Esophagus muscularis mucosa (tissue), 4 donors: ENCODE measurements at regions not wholly inside any gene's neighbourhood (a gene's known extent, or its start where the extent isn't known, plus 50 kb on each side); places are given as distances from the start of the nearest gene placed in this dataset.
A peak's percentile ranks its signal among the peaks of the same experiment; 100 is the strongest.

Experiments
- DNase-seq: peaks from one replicate; pipeline ENCODE4 v3.0.0-alpha.2; 2017; ENCODE audit errors: extremely low spot score
- H3K27ac ChIP-seq, 4 donors: fragments of 200-600 bp; sonication (generic); replicated peaks in 1 of 4; 1 replicate in 3 of 4; 2 replicates in 1 of 4; pipeline ENCODE4 v1.5.1; 2016 to 2019; ENCODE audit warnings: mild to moderate bottlenecking in 1 of 4
- H3K27me3 ChIP-seq, 4 donors: fragments of 200-600 bp; sonication (generic); one replicate each; pipeline versions ENCODE4 v1.5.1 to v1.6.0; 2016 to 2019
- H3K36me3 ChIP-seq, 4 donors: fragments of 200-600 bp; sonication (generic); one replicate each; pipeline ENCODE4 v1.5.1; 2016 to 2019
- H3K4me1 ChIP-seq, 4 donors: fragments of 200-600 bp; sonication (generic); one replicate each; pipeline ENCODE4 v1.5.1; 2016 to 2019
- H3K4me3 ChIP-seq, 4 donors: fragments of 200-600 bp; sonication (generic); 1 replicate in 2 of 4; 2 replicates in 2 of 4; pipeline ENCODE4 v1.5.1; 2016 to 2019; ENCODE audit warnings: mild to moderate bottlenecking in 4 of 4, moderate library complexity in 1 of 4
- H3K9me3 ChIP-seq, 4 donors: fragments of 200-600 bp; sonication (generic); 1 replicate in 3 of 4; 2 replicates in 1 of 4; pipeline ENCODE4 v1.5.1; 2016 to 2019
- EP300 ChIP-seq: sonication (generic); formaldehyde crosslinking; IDR thresholded peaks from one replicate; pipeline ENCODE4 v1.6.1; 2017; ENCODE audit warnings: antibody characterized with exemption
- POLR2A ChIP-seq: fragments of 450-650 bp; IDR thresholded peaks from one replicate; pipeline ENCODE4 v1.6.1; 2017; ENCODE audit warnings: antibody characterized with exemption, moderate library complexity, mild to moderate bottlenecking, low read depth
- POLR2AphosphoS5 ChIP-seq, 2 donors: sonication (generic); formaldehyde crosslinking; IDR thresholded peaks; one replicate each; pipeline ENCODE4 v1.6.1; 2017; ENCODE audit warnings: antibody characterized with exemption in 2 of 2
- WGBS: methylation state at CpG from one replicate; pipeline ENCODE4 v1.1.5; 2018; 5-methylcytosine and 5-hydroxymethylcytosine counted together
- intact Hi-C: fragments of 100-400 bp; cut with DNase I; formaldehyde crosslinking; loops from one replicate; pipeline ENCODE4 v1.15.1; 2023
- TF ChIP-seq, protein P1 (sequence below), 3 experiments: fragments of 200-600 bp in 2 of 3; fragments of 450-650 bp in 1 of 3; sonication (generic) in 2 of 3; IDR thresholded peaks; one replicate each; pipeline ENCODE4 v1.5.1; 2017 to 2019; ENCODE audit warnings: antibody characterized with exemption in 3 of 3, mild to moderate bottlenecking in 2 of 3, moderate library complexity in 1 of 3

DNA sequence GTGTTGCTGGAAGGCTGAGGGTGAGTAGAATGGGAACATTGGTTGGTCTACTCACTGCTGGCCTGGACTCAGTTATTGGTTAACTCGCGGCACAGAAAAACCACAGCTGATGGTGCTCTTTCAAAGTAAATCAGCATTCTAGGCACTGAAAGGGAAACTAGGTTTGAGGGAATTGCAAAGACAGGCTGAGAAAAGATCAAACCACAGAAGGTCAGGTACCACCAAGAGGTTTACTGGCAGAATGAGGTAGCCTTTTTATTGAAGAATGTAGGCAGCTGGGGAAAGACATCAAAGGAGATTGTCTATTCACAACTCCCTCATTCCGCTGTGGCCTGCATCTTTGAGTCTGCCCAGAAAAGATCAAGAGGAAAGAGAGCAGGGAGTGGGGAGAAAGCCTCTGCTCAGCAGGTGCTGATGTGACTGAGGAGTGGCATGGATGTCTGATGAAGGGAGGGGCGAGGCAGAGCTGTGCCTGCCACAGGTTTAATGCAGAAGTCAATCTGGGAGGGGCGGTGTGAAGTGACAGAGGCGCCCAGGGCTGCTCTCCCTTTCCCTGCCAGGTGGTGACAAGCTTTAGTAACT, 255.5 kb downstream of the MAN2A1 start:
- Histone ChIP-seq H3K36me3 (no peaks in the 10 kb centered on the region), H3K27ac (no peak overlapping the region), H3K4me1 (peaks cover 0 to 11% (median 10%) of the 10 kb centered on the region in 4 donors), H3K4me3 (no peak overlapping the region), H3K27me3 (no peaks in the 10 kb centered on the region), H3K9me3 (peaks cover 0 to 8% (median 0%) of the 10 kb centered on the region in 4 donors)
- 85% methylated on average over 6 of the region's 6 CpGs for WGBS
- TF ChIP-seq POLR2A (no peak), POLR2AphosphoS5 (IDR thresholded peaks at IDR 0.05) (no peak), EP300 (no peak)
- TF ChIP-seq, protein P1, sequence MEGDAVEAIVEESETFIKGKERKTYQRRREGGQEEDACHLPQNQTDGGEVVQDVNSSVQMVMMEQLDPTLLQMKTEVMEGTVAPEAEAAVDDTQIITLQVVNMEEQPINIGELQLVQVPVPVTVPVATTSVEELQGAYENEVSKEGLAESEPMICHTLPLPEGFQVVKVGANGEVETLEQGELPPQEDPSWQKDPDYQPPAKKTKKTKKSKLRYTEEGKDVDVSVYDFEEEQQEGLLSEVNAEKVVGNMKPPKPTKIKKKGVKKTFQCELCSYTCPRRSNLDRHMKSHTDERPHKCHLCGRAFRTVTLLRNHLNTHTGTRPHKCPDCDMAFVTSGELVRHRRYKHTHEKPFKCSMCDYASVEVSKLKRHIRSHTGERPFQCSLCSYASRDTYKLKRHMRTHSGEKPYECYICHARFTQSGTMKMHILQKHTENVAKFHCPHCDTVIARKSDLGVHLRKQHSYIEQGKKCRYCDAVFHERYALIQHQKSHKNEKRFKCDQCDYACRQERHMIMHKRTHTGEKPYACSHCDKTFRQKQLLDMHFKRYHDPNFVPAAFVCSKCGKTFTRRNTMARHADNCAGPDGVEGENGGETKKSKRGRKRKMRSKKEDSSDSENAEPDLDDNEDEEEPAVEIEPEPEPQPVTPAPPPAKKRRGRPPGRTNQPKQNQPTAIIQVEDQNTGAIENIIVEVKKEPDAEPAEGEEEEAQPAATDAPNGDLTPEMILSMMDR (IDR thresholded peaks at IDR 0.05) = no peak
- DNase-seq = peak; percentile 62
- intact Hi-C loops = no loop called here

DNA sequence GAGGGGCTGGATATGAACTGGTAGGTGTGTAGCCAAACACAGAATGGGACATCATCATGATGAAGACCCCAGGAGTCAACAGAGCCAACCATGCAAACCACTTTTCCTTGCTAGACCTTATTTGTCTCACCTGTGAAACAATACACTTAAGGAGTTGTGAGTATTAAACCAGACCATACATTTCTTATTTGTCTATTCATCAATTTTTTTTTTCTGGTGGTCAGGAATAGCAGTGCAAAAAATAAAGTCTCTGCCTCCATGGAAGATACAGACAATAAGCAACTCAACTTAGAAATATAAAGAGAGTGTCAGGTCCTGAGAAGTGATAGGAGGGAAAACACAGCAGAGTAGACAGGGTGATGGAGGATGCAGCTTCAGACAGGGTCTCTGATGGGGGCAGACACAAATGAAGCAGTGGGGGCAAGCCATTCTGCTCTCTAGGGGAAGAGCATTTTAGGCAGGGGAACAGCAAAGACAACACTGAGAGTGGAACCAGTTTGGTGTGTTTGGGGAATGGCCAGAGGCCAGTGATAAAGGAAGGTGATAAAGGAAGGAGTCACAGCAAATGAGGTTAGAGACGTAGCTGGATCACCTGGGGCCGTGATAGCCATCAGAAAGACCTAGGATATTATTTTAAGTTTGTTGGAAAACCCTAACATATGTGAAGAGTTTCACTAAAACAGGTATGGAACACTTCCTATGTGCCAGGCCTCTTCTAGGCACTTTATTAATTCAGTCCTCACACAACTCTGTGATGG, 256.2 kb downstream of the MAN2A1 start:
- WGBS = 84% methylated on average over 2 of the region's 2 CpGs
- Histone ChIP-seq H3K27ac (no peak overlapping the region), H3K36me3 (no peaks in the 10 kb centered on the region), H3K4me3 (no peak overlapping the region), H3K4me1 (peaks cover 0 to 11% (median 10%) of the 10 kb centered on the region in 4 donors), H3K9me3 (peaks cover 0 to under 1% (median 0%) of the 10 kb centered on the region in 4 donors), H3K27me3 (no peaks in the 10 kb centered on the region)
- TF ChIP-seq EP300 (no peak), POLR2A (no peak), POLR2AphosphoS5 (IDR thresholded peaks at IDR 0.05) (no peak)
- TF ChIP-seq, protein P1 (IDR thresholded peaks at IDR 0.05) = no peak
- intact Hi-C loops = no loop called here
- DNase-seq = peak; percentile 77

DNA sequence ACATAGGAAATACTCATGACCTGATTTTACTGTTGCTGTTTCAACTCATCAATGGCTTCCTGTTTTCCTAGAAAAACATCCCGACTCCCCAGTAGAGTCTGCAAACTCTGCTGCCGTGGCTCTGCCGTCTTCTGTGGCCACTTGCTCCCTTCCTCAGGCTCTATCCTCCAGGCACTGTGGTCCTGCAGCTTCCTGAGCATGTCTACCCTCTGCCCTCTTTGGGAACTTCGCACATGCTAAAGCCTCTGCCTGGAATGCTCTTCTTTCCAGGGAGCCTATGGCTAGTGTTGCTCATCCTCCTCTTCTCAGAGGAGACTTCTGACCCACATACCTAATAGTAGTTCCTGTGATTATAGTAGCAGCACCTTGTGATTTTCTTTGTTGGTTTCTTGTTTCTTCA, 256.9 kb downstream of the MAN2A1 start:
- 70% methylated on average over 4 of the region's 4 CpGs for WGBS
- peak; percentile 55 for DNase-seq
- peaks cover 0 to 11% (median 10%) of the 10 kb centered on the region in 4 donors for H3K4me1 ChIP-seq
- no peaks in the 10 kb centered on the region for H3K36me3 ChIP-seq
- H3K27ac ChIP-seq = no peak overlapping the region
- no peaks in the 10 kb centered on the region for H3K27me3 ChIP-seq
- no peak for TF ChIP-seq POLR2A
- no peak for TF ChIP-seq EP300
- TF ChIP-seq POLR2AphosphoS5 (IDR thresholded peaks at IDR 0.05) = no peak
- TF ChIP-seq, protein P1 (IDR thresholded peaks at IDR 0.05) = no peak
- H3K4me3 ChIP-seq = no peak overlapping the region
- intact Hi-C loops = no loop called here
- H3K9me3 ChIP-seq = no peaks in the 10 kb centered on the region

DNA sequence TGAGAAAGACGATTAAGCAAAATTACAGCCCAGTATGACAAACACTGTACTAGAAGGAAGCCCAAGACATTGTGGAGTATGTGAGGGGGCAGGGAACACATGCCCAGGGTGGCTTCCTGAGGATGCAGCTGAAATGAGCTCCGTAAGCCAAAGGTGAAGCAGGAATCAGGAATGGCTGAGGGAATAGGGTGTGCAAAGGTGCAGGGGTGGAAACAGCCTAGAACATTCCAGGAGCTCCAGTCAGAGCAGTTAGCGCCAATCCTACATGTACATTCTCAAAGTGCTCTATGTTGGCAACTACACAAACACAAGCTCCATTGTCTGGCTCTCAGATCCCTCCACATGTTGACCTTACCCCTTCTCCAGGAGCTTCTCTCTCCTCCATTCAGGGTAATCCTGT, 257.9 kb downstream of the MAN2A1 start:
- Histone ChIP-seq H3K4me1 (peaks cover 0 to 5% (median 3%) of the 10 kb centered on the region in 4 donors), H3K27me3 (no peaks in the 10 kb centered on the region), H3K27ac (no peak overlapping the region), H3K9me3 (no peaks in the 10 kb centered on the region), H3K4me3 (no peak overlapping the region), H3K36me3 (no peaks in the 10 kb centered on the region)
- peak; percentile 55 for DNase-seq
- intact Hi-C loops = no loop called here
- TF ChIP-seq, protein P1 (IDR thresholded peaks at IDR 0.05) = no peak
- TF ChIP-seq POLR2AphosphoS5 (IDR thresholded peaks at IDR 0.05) = no peak
- TF ChIP-seq EP300 = no peak
- TF ChIP-seq POLR2A = no peak
- WGBS = 88% methylated on average over 3 of the region's 3 CpGs

DNA sequence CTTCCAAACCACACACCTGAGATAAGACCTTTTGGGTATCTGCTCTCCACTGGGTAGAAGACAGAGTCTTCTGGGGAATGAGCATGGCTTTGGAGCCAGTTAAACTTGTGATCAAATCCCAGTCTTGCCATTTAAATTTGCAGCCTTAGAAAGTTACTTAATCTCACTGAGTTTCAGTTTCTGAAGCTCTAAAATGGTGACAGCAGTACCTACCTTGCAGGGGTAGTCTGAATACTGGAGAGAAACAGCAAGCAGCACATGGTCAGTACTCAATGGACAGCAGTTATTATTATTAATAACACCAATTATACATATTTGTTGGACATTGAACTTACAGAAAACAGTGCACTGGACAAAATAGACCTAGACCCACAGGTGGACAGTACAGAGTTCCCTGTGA, 260.9 kb downstream of the MAN2A1 start:
- intact Hi-C loops = no loop called here
- no peak overlapping the region for H3K4me3 ChIP-seq
- TF ChIP-seq EP300 (no peak), POLR2AphosphoS5 (IDR thresholded peaks at IDR 0.05) (no peak), POLR2A (no peak)
- TF ChIP-seq, protein P1 (IDR thresholded peaks at IDR 0.05) = no peak
- no peaks in the 10 kb centered on the region for H3K36me3 ChIP-seq
- no peaks in the 10 kb centered on the region for H3K27me3 ChIP-seq
- no peak overlapping the region for H3K27ac ChIP-seq
- H3K4me1 ChIP-seq = no peaks in the 10 kb centered on the region
- no peak for DNase-seq
- H3K9me3 ChIP-seq = no peaks in the 10 kb centered on the region
